ENCODE measurements at regions not wholly inside any gene's neighbourhood (a gene's known extent, or its start where the extent isn't known, plus 50 kb on each side); places are given as distances from the start of the nearest gene placed in this dataset.
"Not testable (repeated sequence)": the region's sequence is repeated elsewhere in the genome, so short reads cannot be mapped to it uniquely, and the experiment has no call there.

- DNase-seq: no peak
Measured at GRCh38 chr22:48782811-48783511, 1044.7 kb downstream of the BRD1 start.

DNA sequence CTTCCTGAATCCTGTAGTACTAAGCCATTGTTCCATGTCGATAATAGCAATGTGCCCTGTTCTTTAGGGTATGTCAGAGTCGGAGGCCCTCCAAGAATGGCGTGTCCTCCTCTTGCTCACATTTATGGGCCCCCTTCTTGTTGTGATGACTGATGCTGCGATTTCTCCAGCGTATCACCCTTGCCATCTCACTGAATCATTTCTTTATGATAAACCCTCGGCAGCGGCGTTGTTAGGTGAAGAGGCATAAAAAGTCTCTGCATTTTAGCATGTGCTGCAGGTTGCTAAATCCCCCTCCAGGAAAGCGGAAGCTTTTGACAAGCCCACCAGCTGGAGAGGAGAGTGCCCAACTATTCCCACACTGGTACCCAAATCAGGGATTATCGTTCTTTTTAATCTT lies 1045.3 kb downstream of the BRD1 start:
- DNase-seq: no peak

DNA sequence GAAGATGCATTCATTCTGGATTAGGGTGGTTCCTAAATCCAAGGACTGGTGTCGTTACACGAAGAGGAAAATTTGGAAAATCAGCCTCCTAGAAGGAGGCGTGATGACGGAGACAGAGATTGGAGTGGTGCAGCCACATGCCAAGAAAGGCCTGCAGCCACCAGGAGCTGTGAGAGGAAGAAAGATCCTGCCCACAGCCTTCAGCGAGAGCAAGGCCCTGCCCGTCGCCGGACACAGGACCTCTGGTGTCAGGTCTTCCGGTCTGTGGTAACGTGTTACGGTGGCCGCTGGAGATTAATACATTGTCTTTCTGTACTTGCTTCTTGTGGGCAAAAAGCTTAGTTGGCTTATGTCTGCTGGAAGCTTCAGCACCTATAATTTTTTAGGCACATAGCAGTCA lies 1045.8 kb downstream of the BRD1 start:
- DNase-seq: no peak

DNA sequence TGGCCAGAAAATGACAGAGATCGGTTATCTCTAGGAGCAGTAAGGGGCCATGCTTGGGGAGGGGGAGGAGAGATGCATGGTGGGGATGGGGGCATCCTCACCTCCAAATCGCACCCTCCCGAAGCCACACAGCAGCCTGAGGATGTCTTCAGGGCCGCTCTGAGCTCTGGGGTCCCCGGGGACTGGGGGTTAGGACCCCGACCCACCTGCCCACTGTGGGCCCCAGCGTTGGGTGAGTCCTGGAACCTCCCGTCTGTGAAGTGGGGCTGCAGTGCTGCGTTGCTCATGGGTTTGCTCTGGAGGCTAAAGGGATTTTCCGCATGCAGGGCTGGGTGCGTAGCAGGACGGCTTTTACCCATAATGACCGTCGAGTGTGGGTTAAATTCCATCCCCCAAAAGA lies 1046.3 kb downstream of the BRD1 start:
- no peak for DNase-seq

DNA sequence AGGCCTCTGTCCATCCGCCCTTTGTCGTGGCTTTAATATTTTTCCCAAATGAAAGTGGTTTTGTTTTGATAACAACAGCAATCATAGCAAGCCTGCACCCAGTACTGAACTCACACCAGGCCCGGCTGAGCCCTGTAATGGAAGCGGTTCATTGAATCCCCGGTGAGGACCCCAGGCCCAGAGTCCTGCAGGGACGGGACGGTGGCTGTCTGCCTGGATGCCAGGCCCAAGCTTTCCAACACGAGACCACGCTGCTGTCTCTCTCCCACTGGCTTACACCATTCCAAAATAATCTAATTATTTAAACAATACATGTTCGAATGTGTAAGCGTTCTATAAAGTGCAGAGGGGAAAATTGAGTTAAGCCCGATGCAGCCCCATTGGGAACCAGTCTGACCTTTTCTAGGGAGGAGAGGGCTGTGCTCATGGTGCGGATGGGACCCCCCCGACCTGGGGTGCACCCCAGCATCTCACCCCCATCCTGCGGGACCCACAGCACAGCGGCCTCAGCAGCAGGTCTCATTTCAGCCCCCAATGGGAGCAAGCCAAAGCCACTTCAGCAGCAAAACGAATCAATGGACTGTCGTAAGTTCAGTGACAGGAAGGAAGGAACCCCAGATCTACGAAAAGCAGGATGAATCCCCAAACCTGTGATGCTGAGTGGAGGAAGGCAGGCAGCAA lies 1046.9 kb downstream of the BRD1 start:
- DNase-seq: no peak

GRCh38 chr22:48779661-48780596 lies 1047.7 kb downstream of the BRD1 start:
- no peak for DNase-seq

DNA sequence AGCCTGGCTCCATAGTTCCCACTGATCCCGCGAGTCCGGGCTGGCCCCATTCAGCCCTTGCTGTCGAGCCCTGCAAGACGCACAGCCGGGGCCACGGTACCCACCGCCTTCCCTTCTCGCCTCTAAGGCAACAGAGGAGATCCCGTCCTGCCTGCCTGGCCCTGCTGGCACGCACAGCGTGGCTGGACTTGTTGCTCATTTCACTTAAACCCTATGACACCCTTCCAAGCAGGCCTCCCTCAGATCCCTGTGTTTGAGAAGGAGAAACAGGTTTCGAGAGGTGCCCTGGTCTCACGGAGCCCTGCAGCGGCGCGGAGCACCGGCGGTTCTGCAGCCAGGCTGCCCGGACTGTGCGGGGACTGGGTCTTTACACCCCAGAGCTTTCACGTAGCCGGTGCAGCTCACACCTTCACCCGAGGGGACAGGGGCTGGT lies 1048.4 kb downstream of the BRD1 start:
- no peak for DNase-seq

- DNase-seq: no peak
Measured at GRCh38 chr22:48778308-48779195, 1049.1 kb downstream of the BRD1 start.

GRCh38 chr22:48772286-48772907 lies 1055.3 kb downstream of the BRD1 start:
- DNase-seq: no peak

- no peak for DNase-seq
Measured at GRCh38 chr22:48765595-48765994, 1062.1 kb downstream of the BRD1 start.

- no peak for DNase-seq
Measured at GRCh38 chr22:48761546-48761945, 1066.1 kb downstream of the BRD1 start.

- DNase-seq: no peak
Measured at GRCh38 chr22:48760481-48761390, 1066.9 kb downstream of the BRD1 start.

- no peak for DNase-seq
Measured at GRCh38 chr22:48758881-48759875, 1068.5 kb downstream of the BRD1 start.

- DNase-seq: no peak
Measured at GRCh38 chr22:48757985-48758561, 1069.6 kb downstream of the BRD1 start.

DNA sequence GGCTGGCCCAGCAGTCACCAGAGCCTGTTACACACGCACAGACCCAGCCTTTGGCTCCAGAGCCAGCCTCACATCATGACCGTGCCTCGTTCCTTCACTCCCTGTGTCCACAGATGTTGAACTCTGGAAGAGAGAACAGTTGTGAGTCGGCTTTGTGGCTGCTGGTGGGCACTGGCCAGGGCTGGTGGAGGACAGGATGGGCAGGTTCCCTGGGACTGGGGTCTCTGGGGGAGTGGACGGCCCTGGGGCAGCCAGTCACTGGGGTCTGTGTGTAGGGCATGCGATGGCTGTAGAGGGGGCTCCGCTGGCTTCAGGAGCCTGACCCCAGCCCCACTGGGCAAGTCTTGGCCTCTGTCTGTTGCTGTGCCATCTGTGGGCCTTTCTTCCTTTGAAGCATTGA lies 1070.1 kb downstream of the BRD1 start:
- DNase-seq: no peak

DNA sequence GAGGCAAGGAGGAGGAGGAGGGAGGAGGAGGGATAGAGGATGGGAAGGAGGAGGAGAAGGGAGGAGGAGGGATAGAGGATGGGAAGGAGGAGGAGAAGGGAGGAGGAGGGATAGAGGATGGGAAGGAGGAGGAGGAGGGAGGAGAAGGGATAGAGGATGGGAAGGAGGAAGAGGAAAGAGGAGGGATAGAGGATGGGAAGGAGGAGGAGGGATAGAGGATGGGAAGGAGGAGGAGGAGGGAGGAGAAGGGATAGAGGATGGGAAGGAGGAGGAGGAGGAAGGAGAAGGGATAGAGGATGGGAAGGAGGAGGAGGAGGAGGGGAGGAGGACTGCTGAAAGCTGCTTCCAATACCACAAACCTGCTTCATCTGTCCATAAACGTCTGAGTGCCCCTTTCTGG lies 1070.5 kb downstream of the BRD1 start:
- not testable (repeated sequence) for DNase-seq

DNA sequence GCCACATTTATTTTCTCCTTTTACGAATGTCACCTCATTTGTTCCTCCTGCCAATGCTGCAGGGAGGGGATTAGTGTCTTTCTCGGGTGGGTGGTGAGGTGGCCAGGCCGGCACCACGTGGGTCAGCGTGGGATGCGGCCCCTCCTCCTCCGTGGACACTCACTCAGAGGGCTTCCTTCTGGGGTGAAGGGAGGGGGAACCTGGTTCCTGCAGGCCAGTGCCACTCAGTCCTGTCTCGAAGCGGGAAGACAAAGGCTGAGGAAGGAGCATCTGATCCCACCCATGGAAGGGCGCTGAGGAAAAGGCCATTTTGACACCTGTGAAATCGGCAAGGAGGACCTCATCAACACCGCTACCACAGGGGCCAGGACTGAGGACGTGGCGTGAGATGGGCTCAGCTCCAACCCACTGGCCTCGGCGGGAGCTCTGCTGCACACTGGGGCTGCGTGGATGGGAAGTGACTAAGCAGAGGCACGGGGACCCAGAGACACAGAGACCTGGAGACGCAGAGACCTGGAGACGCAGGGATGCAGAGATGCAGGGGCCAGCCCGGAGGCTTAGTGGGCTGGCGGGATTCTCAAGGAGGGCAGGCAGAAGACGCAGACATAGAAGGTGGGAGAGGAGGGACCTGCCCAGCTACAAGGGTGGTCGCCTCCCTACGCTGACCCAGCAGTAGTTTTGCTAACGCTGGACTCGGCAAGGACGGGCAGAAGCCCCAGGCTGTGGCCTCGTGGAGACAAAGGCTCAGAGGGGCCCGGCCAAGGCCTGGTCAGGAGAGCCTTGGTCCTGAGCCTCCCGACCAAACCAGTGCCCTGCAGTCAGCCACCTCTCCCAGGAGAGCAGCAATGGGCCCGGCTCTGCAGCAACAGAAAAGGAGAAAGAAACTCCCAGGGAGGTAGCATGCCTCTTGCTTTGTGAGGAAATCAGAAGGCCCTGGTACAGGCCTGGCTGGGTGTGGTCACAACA lies 1071.2 kb downstream of the BRD1 start:
- no peak for DNase-seq

All from CD4-positive, alpha-beta T cell treated with Interleukin-21 for 1 hour (primary cell).